ENCODE measurements at regions not wholly inside any gene's neighbourhood (a gene's known extent, or its start where the extent isn't known, plus 50 kb on each side); places are given as distances from the start of the nearest gene placed in this dataset.

GRCh38 chr5:37979559-37979958, 139.7 kb upstream of the GDNF start:
- DNase-seq (ENCODE audit: low read depth) (no peak), FAIRE-seq (no peak)
- Mint-ChIP-seq H3K9me3 (ENCODE audit: unreplicated experiment) (peaks cover 6% of the 10 kb centered on the region), H3K27ac (ENCODE audit: unreplicated experiment) (no peak overlapping the region), H3K36me3 (ENCODE audit: low read depth, unreplicated experiment) (no peaks in the 10 kb centered on the region), H3K4me1 (ENCODE audit: low read depth, unreplicated experiment) (peaks cover 3% of the 10 kb centered on the region), H3K27me3 (ENCODE audit: low read depth, unreplicated experiment) (no peaks in the 10 kb centered on the region), H3K4me3 (ENCODE audit: unreplicated experiment) (no peak overlapping the region)
- no peak overlapping the region for H3K27ac ChIP-seq (ENCODE audit: low read depth, low read length)
- H3K9me3 ChIP-seq (ENCODE audit: insufficient read depth, low read depth, low read length) = peaks cover 3% of the 10 kb centered on the region
- no peaks in the 10 kb centered on the region for H3K79me2 ChIP-seq (ENCODE audit: insufficient read depth, low read length)
- H4K20me1 ChIP-seq (ENCODE audit: insufficient read depth, low read length) = no peaks in the 10 kb centered on the region
- TF ChIP-seq CTCF (IDR thresholded peaks at IDR 0.05; ENCODE audit: insufficient read depth, low read depth, low read length) = no peak
- TF ChIP-seq EZH2 (IDR thresholded peaks at IDR 0.05; ENCODE audit: insufficient read depth, low read length) = no peak
- H3K9ac ChIP-seq (ENCODE audit: low read length) = no peak overlapping the region
- no peaks in the 10 kb centered on the region for H3K36me3 ChIP-seq (ENCODE audit: insufficient read depth, low read length)
- no peaks in the 10 kb centered on the region for H3K27me3 ChIP-seq (ENCODE audit: insufficient read depth, low read length)
- no peaks in the 10 kb centered on the region for H3K4me1 ChIP-seq (ENCODE audit: insufficient read depth, low read length)
- H3K4me2 ChIP-seq (ENCODE audit: low read length) = no peak overlapping the region
- H2AFZ ChIP-seq (ENCODE audit: low read depth, low read length) = no peak overlapping the region
- no peak overlapping the region for H3K4me3 ChIP-seq (ENCODE audit: insufficient read depth, low read depth, low read length)

- TF ChIP-seq CTCF (IDR thresholded peaks at IDR 0.05; ENCODE audit: insufficient read depth, low read depth, low read length) (no peak), EZH2 (IDR thresholded peaks at IDR 0.05; ENCODE audit: insufficient read depth, low read length) (no peak)
- Histone ChIP-seq H3K4me3 (ENCODE audit: insufficient read depth, low read depth, low read length) (no peak overlapping the region), H3K9ac (ENCODE audit: low read length) (no peak overlapping the region), H3K4me1 (ENCODE audit: insufficient read depth, low read length) (no peaks in the 10 kb centered on the region), H3K27ac (ENCODE audit: low read depth, low read length) (no peak overlapping the region), H3K27me3 (ENCODE audit: insufficient read depth, low read length) (no peaks in the 10 kb centered on the region), H3K9me3 (ENCODE audit: insufficient read depth, low read depth, low read length) (peaks cover 2% of the 10 kb centered on the region), H3K4me2 (ENCODE audit: low read length) (no peak overlapping the region), H2AFZ (ENCODE audit: low read depth, low read length) (no peak overlapping the region), H3K79me2 (ENCODE audit: insufficient read depth, low read length) (no peaks in the 10 kb centered on the region), H3K36me3 (ENCODE audit: insufficient read depth, low read length) (no peaks in the 10 kb centered on the region), H4K20me1 (ENCODE audit: insufficient read depth, low read length) (no peaks in the 10 kb centered on the region)
- Mint-ChIP-seq H3K36me3 (ENCODE audit: low read depth, unreplicated experiment) (no peaks in the 10 kb centered on the region), H3K4me3 (ENCODE audit: unreplicated experiment) (no peak overlapping the region), H3K27me3 (ENCODE audit: low read depth, unreplicated experiment) (peaks cover 2% of the 10 kb centered on the region), H3K27ac (ENCODE audit: unreplicated experiment) (no peak overlapping the region), H3K4me1 (ENCODE audit: low read depth, unreplicated experiment) (peaks cover 5% of the 10 kb centered on the region), H3K9me3 (ENCODE audit: unreplicated experiment) (peaks cover 3% of the 10 kb centered on the region)
- FAIRE-seq = no peak
- no peak for DNase-seq (ENCODE audit: low read depth)
Measured at GRCh38 chr5:37975531-37975930, 135.7 kb upstream of the GDNF start.

GRCh38 chr5:37971483-37972024, 131.7 kb upstream of the GDNF start:
- Mint-ChIP-seq H3K4me1 (ENCODE audit: low read depth, unreplicated experiment) (peaks cover 5% of the 10 kb centered on the region), H3K36me3 (ENCODE audit: low read depth, unreplicated experiment) (no peaks in the 10 kb centered on the region), H3K27me3 (ENCODE audit: low read depth, unreplicated experiment) (peaks cover 10% of the 10 kb centered on the region), H3K9me3 (ENCODE audit: unreplicated experiment) (no peaks in the 10 kb centered on the region), H3K27ac (ENCODE audit: unreplicated experiment) (no peak overlapping the region), H3K4me3 (ENCODE audit: unreplicated experiment) (no peak overlapping the region)
- H3K9ac ChIP-seq (ENCODE audit: low read length) = no peak overlapping the region
- H3K9me3 ChIP-seq (ENCODE audit: insufficient read depth, low read depth, low read length) = no peaks in the 10 kb centered on the region
- no peak overlapping the region for H3K4me2 ChIP-seq (ENCODE audit: low read length)
- H3K4me3 ChIP-seq (ENCODE audit: insufficient read depth, low read depth, low read length) = no peak overlapping the region
- DNase-seq (ENCODE audit: low read depth) (no peak), FAIRE-seq (no peak)
- H3K27ac ChIP-seq (ENCODE audit: low read depth, low read length) = no peak overlapping the region
- H4K20me1 ChIP-seq (ENCODE audit: insufficient read depth, low read length) = no peaks in the 10 kb centered on the region
- no peaks in the 10 kb centered on the region for H3K4me1 ChIP-seq (ENCODE audit: insufficient read depth, low read length)
- no peaks in the 10 kb centered on the region for H3K36me3 ChIP-seq (ENCODE audit: insufficient read depth, low read length)
- H3K79me2 ChIP-seq (ENCODE audit: insufficient read depth, low read length) = no peaks in the 10 kb centered on the region
- TF ChIP-seq CTCF (IDR thresholded peaks at IDR 0.05; ENCODE audit: insufficient read depth, low read depth, low read length) (no peak), EZH2 (IDR thresholded peaks at IDR 0.05; ENCODE audit: insufficient read depth, low read length) (no peak)
- H2AFZ ChIP-seq (ENCODE audit: low read depth, low read length) = no peak overlapping the region
- H3K27me3 ChIP-seq (ENCODE audit: insufficient read depth, low read length) = peaks cover 6% of the 10 kb centered on the region
